Vagina (tissue), 2 donors: ENCODE measurements at regions not wholly inside any gene's neighbourhood (a gene's known extent, or its start where the extent isn't known, plus 50 kb on each side); places are given as distances from the start of the nearest gene placed in this dataset.

Experiments
- CTCF ChIP-seq, 3 experiments: fragments of 450-650 bp in 2 of 3; fragments of 200-600 bp in 1 of 3; sonication (generic) in 1 of 3; IDR thresholded peaks; one replicate each; pipeline ENCODE4 v1.5.1; 2017 to 2019; ENCODE audit warnings: antibody characterized with exemption in 3 of 3, mild to moderate bottlenecking in 2 of 3, moderate library complexity in 2 of 3
- POLR2A ChIP-seq, 2 donors: fragments of 450-650 bp; IDR thresholded peaks; one replicate each; pipeline ENCODE4 v1.6.1; 2017; ENCODE audit warnings: antibody characterized with exemption in 2 of 2, mild to moderate bottlenecking in 2 of 2, moderate library complexity in 2 of 2

- TF ChIP-seq CTCF (IDR thresholded peaks at IDR 0.05): no peak
- TF ChIP-seq POLR2A (IDR thresholded peaks at IDR 0.05): no peak
Measured at GRCh38 chr7:52074912-52075311, 758.3 kb upstream of the COBL start.
